Liver (tissue), 3 donors: ENCODE measurements at regions not wholly inside any gene's neighbourhood (a gene's known extent, or its start where the extent isn't known, plus 50 kb on each side); places are given as distances from the start of the nearest gene placed in this dataset.

Experiments used
- RAD21 ChIP-seq, 2 donors: IDR thresholded peaks; 2 replicates each; pipeline ENCODE4 v1.6.1; 2016; ENCODE audit warnings: antibody characterized with exemption in 2 of 2, mild to moderate bottlenecking in 2 of 2
- TF ChIP-seq, protein P1 (sequence below): fragments of 150-350 bp; IDR thresholded peaks from 2 replicates; pipeline ENCODE4 v1.5.1; 2017; ENCODE audit warnings: improper control_type of control experiment, low read depth, low read length; ENCODE audit not compliant: missing input control
- donor health status: healthy.
- donor health status: healthy.

DNA sequence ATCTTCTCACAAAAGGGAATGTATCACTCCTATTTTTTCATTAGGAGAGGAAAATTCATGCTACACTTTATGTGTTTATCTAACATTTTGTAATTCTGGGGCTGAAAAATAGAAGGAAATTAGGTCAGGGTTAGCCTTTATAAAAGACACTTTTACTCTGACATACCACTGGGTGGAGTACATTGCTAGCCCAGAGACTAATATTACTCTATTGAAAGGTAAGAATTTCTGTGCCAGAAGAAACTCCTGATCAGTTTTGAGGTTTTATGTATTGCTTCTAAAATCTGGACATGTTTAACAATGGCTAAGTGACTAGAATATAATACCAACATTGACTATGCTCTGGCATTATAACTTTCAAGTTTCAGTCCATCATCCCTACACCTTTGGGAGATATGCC, 724.6 kb downstream of the USP25 start:
- peak; percentile 82 to 85 for TF ChIP-seq RAD21 (IDR thresholded peaks at IDR 0.05)
- TF ChIP-seq, protein P1, sequence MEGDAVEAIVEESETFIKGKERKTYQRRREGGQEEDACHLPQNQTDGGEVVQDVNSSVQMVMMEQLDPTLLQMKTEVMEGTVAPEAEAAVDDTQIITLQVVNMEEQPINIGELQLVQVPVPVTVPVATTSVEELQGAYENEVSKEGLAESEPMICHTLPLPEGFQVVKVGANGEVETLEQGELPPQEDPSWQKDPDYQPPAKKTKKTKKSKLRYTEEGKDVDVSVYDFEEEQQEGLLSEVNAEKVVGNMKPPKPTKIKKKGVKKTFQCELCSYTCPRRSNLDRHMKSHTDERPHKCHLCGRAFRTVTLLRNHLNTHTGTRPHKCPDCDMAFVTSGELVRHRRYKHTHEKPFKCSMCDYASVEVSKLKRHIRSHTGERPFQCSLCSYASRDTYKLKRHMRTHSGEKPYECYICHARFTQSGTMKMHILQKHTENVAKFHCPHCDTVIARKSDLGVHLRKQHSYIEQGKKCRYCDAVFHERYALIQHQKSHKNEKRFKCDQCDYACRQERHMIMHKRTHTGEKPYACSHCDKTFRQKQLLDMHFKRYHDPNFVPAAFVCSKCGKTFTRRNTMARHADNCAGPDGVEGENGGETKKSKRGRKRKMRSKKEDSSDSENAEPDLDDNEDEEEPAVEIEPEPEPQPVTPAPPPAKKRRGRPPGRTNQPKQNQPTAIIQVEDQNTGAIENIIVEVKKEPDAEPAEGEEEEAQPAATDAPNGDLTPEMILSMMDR = peak; percentile 43
